Endothelial cell of umbilical vein (primary cell): ENCODE measurements at regions not wholly inside any gene's neighbourhood (a gene's known extent, or its start where the extent isn't known, plus 50 kb on each side); places are given as distances from the start of the nearest gene placed in this dataset.
"Not testable (repeated sequence)": the region's sequence is repeated elsewhere in the genome, so short reads cannot be mapped to it uniquely, and the experiment has no call there.

Experiments
- BruUV-seq: library from RNA; stranded (reverse); fragments of 400-500 nt; replicated peaks from 2 replicates; lab custom pipeline; 2021; lab: Mats Ljungman, UMichigan
- CTCF ChIA-PET: fragments of 300-600, 350-600 bp; sonication (Branson Sonifier 250); formaldehyde crosslinking; loops from one replicate; lab custom pipeline; 2021; ENCODE audit warnings: antibody characterized with exemption, inconsistent platforms; lab: Charles Lee
- POLR2A ChIA-PET: fragments of 300-600, 350-600 bp; sonication (Branson Sonifier 250); formaldehyde crosslinking; loops from one replicate; lab custom pipeline; 2021; ENCODE audit warnings: antibody characterized with exemption, inconsistent platforms; lab: Charles Lee
- DNase-seq: peaks from one replicate; pipeline ENCODE4 v3.0.0-alpha.2; 2011; ENCODE audit warnings: low read depth, low spot score
- FAIRE-seq: peaks from 2 replicates; lab custom pipeline; 2011; peaks lifted over from hg19 to GRCh38; lab: Jason Lieb, UNC
- H2AFZ ChIP-seq: 2 replicates; pipeline ENCODE4 v1.6.0; 2012; ENCODE audit warnings: low read depth, low read length, control low read depth, inconsistent platforms
- H3K27ac ChIP-seq: 2 replicates; pipeline ENCODE4 v1.5.1; 2011; ENCODE audit warnings: low read depth, mild to moderate bottlenecking, control low read depth, low read length, moderate library complexity; ENCODE audit not compliant: insufficient read depth
- H3K27me3 ChIP-seq, 2 experiments: 2 replicates each; pipeline versions ENCODE4 v1.6.0 to v1.6.1; 2011; ENCODE audit warnings: low read length in 2 of 2, mixed read lengths in 1 of 2; ENCODE audit not compliant: control insufficient read depth in 2 of 2, insufficient read depth in 2 of 2
- H3K36me3 ChIP-seq, 2 experiments: 2 replicates in 1 of 2; 3 replicates in 1 of 2; pipeline ENCODE4 v1.5.1; 2011; ENCODE audit warnings: low read length in 2 of 2, mild to moderate bottlenecking in 1 of 2, moderate library complexity in 1 of 2; ENCODE audit not compliant: control insufficient read depth in 2 of 2, insufficient read depth in 2 of 2; ENCODE audit errors: extremely low read depth in 1 of 2
- H3K4me1 ChIP-seq: 3 replicates; pipeline ENCODE4 v1.5.1; 2011; ENCODE audit warnings: mild to moderate bottlenecking, low read length; ENCODE audit not compliant: control insufficient read depth, insufficient read depth; ENCODE audit errors: extremely low read depth
- H3K4me2 ChIP-seq: 2 replicates; pipeline ENCODE4 v1.6.1; 2011; ENCODE audit warnings: low read length, control low read depth, mixed read lengths; ENCODE audit not compliant: insufficient read depth
- H3K4me3 ChIP-seq, 3 experiments: fragments of 200-600 bp in 1 of 3; sonication (generic), shearing (Covaris generic) in 1 of 3; replicated peaks in 1 of 3; 2 replicates each; pipeline ENCODE4 v1.5.1; 2011 to 2016; ENCODE audit warnings: control low read depth in 3 of 3, low read length in 3 of 3, mild to moderate bottlenecking in 2 of 3, inconsistent platforms in 1 of 3, low read depth in 1 of 3, moderate library complexity in 1 of 3; ENCODE audit not compliant: insufficient read depth in 1 of 3
- H3K79me2 ChIP-seq: 2 replicates; pipeline ENCODE4 v1.6.0; 2012; ENCODE audit warnings: low read length, inconsistent platforms; ENCODE audit not compliant: control insufficient read depth, insufficient read depth
- H3K9ac ChIP-seq: replicated peaks from 2 replicates; pipeline ENCODE3; 2011; ENCODE audit warnings: low read length, control low read depth; ENCODE audit not compliant: insufficient read depth; ENCODE audit errors: extremely low read depth
- H3K9me1 ChIP-seq: replicated peaks from 3 replicates; pipeline ENCODE4 v1.6.0; 2011; ENCODE audit warnings: mild to moderate bottlenecking, low read length; ENCODE audit not compliant: control insufficient read depth, insufficient read depth; ENCODE audit errors: extremely low read depth
- H3K9me3 ChIP-seq: replicated peaks from 2 replicates; pipeline ENCODE4 v1.5.1; 2012; ENCODE audit warnings: low read length, inconsistent platforms; ENCODE audit not compliant: control insufficient read depth, insufficient read depth
- H4K20me1 ChIP-seq: replicated peaks from 2 replicates; pipeline ENCODE3; 2011; ENCODE audit warnings: mild to moderate bottlenecking, low read length; ENCODE audit not compliant: control insufficient read depth, insufficient read depth; ENCODE audit errors: extremely low read depth
- EZH2 ChIP-seq: IDR thresholded peaks from 2 replicates; pipeline ENCODE4 v1.6.1; 2012; ENCODE audit warnings: borderline replicate concordance, low read depth, mild to moderate bottlenecking, moderate library complexity, low read length, inconsistent platforms; ENCODE audit not compliant: severe bottlenecking
- FOS ChIP-seq: IDR thresholded peaks from 2 replicates; pipeline ENCODE4 v1.6.1; 2011; ENCODE audit warnings: mild to moderate bottlenecking, low read length, moderate library complexity, borderline replicate concordance; ENCODE audit not compliant: insufficient read depth
- GATA2 ChIP-seq: IDR thresholded peaks from 2 replicates; pipeline ENCODE4 v1.7.0; 2011; ENCODE audit warnings: low read depth, mild to moderate bottlenecking, moderate library complexity, mixed read lengths, low read length; ENCODE audit not compliant: insufficient read length, insufficient read depth
- JUN ChIP-seq: IDR thresholded peaks from 2 replicates; pipeline ENCODE4 v1.6.1; 2011; ENCODE audit warnings: borderline replicate concordance, low read depth; ENCODE audit not compliant: insufficient read length, insufficient read depth
- MYC ChIP-seq: IDR thresholded peaks from one replicate; pipeline ENCODE4 v1.6.1; 2011; ENCODE audit warnings: mild to moderate bottlenecking, low read depth, low read length
- POLR2A ChIP-seq: IDR thresholded peaks from 2 replicates; pipeline ENCODE4 v1.6.1; 2012; ENCODE audit warnings: low read depth, mild to moderate bottlenecking, control low read depth, low read length
- POLR2AphosphoS5 ChIP-seq: IDR thresholded peaks from 2 replicates; pipeline ENCODE4 v1.6.1; 2012; ENCODE audit warnings: low read depth, mild to moderate bottlenecking, control low read depth, low read length, moderate library complexity; ENCODE audit not compliant: insufficient read depth
- dilution Hi-C: fragments of 300-500 bp; cut with MboI; formaldehyde crosslinking; loops from one replicate; pipeline ENCODE4 v1.15.0; 2019; ENCODE audit warnings: low sequenced_read_pairs; ENCODE audit not compliant: extremely low pct_ligation_motif_present
- intact Hi-C: fragments of 100-400 bp; cut with micrococcal nuclease; formaldehyde crosslinking; loops from one replicate; pipeline ENCODE4 v1.10.0; 2022
- TF ChIP-seq, protein P1 (sequence below), 2 donors: IDR thresholded peaks; 1 replicate in 1 of 2; 2 replicates in 1 of 2; pipeline ENCODE4 v1.5.1; 2011; ENCODE audit warnings: low read length in 2 of 2, mild to moderate bottlenecking in 2 of 2, moderate library complexity in 2 of 2, control low read depth in 1 of 2, inconsistent platforms in 1 of 2, low read depth in 1 of 2; ENCODE audit not compliant: insufficient read depth in 1 of 2; ENCODE audit errors: extremely low read depth in 1 of 2
- TF ChIP-seq, protein P2 (sequence below): IDR thresholded peaks from 2 replicates; pipeline ENCODE4 v1.6.1; 2011; ENCODE audit not compliant: insufficient read depth, insufficient read length

DNA sequence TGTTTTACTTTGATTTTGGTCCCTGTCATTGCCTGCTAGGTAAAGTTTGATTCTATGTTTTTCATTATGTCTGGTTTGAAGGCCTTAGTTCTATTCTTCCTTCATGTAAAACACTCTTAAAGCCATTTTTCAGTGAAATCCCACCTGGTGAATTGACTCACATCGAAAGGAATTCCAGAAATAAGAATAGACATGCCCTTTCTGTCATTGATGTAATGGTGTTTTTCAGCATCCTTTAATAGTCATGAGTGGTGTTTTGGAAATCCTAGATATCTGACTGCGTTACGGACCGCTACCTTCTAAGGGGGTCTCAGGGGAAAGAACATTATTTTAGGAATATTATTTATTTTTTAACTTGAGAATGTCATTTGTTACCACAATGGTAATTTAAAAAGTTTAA is 104.5 kb upstream of the ZEB2 start:
- Histone ChIP-seq H3K9me3 (no peaks in the 10 kb centered on the region), H3K36me3 (no peaks in the 10 kb centered on the region), H4K20me1 (no peaks in the 10 kb centered on the region), H3K4me1 (no peaks in the 10 kb centered on the region), H3K27me3 (no peaks in the 10 kb centered on the region), H3K9ac (no peak overlapping the region), H2AFZ (no peak overlapping the region), H3K4me3 (no peak overlapping the region), H3K79me2 (no peaks in the 10 kb centered on the region), H3K9me1 (no peaks in the 10 kb centered on the region), H3K27ac (no peak overlapping the region), H3K4me2 (no peak overlapping the region)
- FAIRE-seq (no peak), DNase-seq (no peak)
- intact Hi-C loops, result no loop called here
- TF ChIP-seq JUN (no peak), GATA2 (no peak), POLR2AphosphoS5 (no peak), MYC (no peak), POLR2A (no peak), EZH2 (no peak), FOS (no peak)
- TF ChIP-seq, protein P1, sequence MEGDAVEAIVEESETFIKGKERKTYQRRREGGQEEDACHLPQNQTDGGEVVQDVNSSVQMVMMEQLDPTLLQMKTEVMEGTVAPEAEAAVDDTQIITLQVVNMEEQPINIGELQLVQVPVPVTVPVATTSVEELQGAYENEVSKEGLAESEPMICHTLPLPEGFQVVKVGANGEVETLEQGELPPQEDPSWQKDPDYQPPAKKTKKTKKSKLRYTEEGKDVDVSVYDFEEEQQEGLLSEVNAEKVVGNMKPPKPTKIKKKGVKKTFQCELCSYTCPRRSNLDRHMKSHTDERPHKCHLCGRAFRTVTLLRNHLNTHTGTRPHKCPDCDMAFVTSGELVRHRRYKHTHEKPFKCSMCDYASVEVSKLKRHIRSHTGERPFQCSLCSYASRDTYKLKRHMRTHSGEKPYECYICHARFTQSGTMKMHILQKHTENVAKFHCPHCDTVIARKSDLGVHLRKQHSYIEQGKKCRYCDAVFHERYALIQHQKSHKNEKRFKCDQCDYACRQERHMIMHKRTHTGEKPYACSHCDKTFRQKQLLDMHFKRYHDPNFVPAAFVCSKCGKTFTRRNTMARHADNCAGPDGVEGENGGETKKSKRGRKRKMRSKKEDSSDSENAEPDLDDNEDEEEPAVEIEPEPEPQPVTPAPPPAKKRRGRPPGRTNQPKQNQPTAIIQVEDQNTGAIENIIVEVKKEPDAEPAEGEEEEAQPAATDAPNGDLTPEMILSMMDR (IDR thresholded peaks at IDR 0.05; ENCODE audit: extremely low read depth in 1 of 2, insufficient read depth in 1 of 2, low read depth in 1 of 2, low read length in 2 of 2), result no peak
- TF ChIP-seq, protein P2, sequence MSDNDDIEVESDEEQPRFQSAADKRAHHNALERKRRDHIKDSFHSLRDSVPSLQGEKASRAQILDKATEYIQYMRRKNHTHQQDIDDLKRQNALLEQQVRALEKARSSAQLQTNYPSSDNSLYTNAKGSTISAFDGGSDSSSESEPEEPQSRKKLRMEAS, result no peak
- CTCF ChIA-PET, result interaction anchor here (1.3 kb wide), 1 partner anchor 8 kb away, joined by 3 read pairs; no protein-coding TSS in a partner anchor
- dilution Hi-C loops, result no loop called here
- BruUV-seq, result no TSS peak
- POLR2A ChIA-PET, result no interaction called here

DNA sequence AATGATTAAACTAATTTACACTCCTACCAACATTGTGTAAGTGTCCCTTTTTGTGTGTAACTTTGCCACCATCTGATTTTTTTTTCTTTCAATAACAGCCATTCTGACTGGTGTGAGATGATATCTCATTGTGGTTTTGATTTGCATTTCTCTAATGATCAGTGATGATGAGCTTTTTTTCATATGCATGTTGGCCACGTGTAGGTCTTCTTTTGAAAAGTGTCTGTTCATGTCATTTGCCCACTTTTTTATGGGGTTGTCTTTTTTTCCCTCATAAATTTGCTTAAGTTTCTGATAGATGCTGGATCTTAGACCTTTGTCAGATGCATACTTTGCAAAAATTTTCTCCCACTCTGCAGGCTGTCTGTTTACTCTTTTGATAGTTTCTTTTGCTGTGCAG is 102.5 kb upstream of the ZEB2 start:
- H3K36me3 ChIP-seq, H3K9me3 ChIP-seq, intact Hi-C loops, H3K4me1 ChIP-seq, dilution Hi-C loops, POLR2A ChIA-PET, H3K27ac ChIP-seq, H3K27me3 ChIP-seq, H4K20me1 ChIP-seq, FAIRE-seq, H3K9ac ChIP-seq, H3K4me2 ChIP-seq, DNase-seq, BruUV-seq, H3K9me1 ChIP-seq, H2AFZ ChIP-seq, H3K4me3 ChIP-seq, H3K79me2 ChIP-seq: not testable (repeated sequence)
- CTCF ChIA-PET, result interaction anchor here (1.6 kb wide), 1 partner anchor 1024 kb away, joined by 3 read pairs; no protein-coding TSS in a partner anchor
